ENCODE measurements at regions not wholly inside any gene's neighbourhood (a gene's known extent, or its start where the extent isn't known, plus 50 kb on each side); places are given as distances from the start of the nearest gene placed in this dataset.

- H3K9me3 ChIP-seq: peaks cover 3% of the 10 kb centered on the region
- H3K36me3 ChIP-seq (ENCODE audit: control insufficient read depth in 2 of 2, extremely low read depth in 1 of 2, insufficient read depth in 1 of 2, low read length in 1 of 2): no peaks in the 10 kb centered on the region
- Mint-ChIP-seq H3K4me1 (no peaks in the 10 kb centered on the region), H3K36me3 (no peaks in the 10 kb centered on the region), H3K27me3 (no peaks in the 10 kb centered on the region), H3K4me3 (no peak overlapping the region), H3K27ac (no peak overlapping the region), H3K9me3 (peaks cover 15 to 27% (median 19%) of the 10 kb centered on the region in 3 donors)
- DNase-seq (no peak), ATAC-seq (replicated peaks in 1 of 4) (no peak)
- no peak overlapping the region for H3K27ac ChIP-seq (ENCODE audit: low read length)
- no CpG with 5 or more reads among the region's 3 CpGs for WGBS (ENCODE audit: insufficient coverage)
- no peaks in the 10 kb centered on the region for H3K27me3 ChIP-seq (replicated peaks in 1 of 2; ENCODE audit: control insufficient read depth in 2 of 2, extremely low read depth in 1 of 2, insufficient read depth in 2 of 2, low read length in 1 of 2)
- CTCF ChIA-PET: no interaction called here
- H3K4me3 ChIP-seq (ENCODE audit: control insufficient read depth in 1 of 2, extremely low read depth in 1 of 2, low read length in 1 of 2): no peak overlapping the region
- H3K4me1 ChIP-seq (ENCODE audit: control insufficient read depth in 1 of 2, extremely low read depth in 1 of 2, insufficient read depth in 2 of 2, low read length in 2 of 2): no peaks in the 10 kb centered on the region
- POLR2A ChIA-PET: no interaction called here
Measured at GRCh38 chr2:51881673-51882072, 849.7 kb upstream of the NRXN1 start.

GRCh38 chr2:51880153-51880552 lies 848.2 kb upstream of the NRXN1 start:
- Mint-ChIP-seq H3K4me3 (no peak overlapping the region), H3K27me3 (no peaks in the 10 kb centered on the region), H3K27ac (no peak overlapping the region), H3K36me3 (no peaks in the 10 kb centered on the region), H3K9me3 (peaks cover 13 to 22% (median 21%) of the 10 kb centered on the region in 3 donors), H3K4me1 (no peaks in the 10 kb centered on the region)
- ATAC-seq (replicated peaks in 1 of 4) (no peak), DNase-seq (no peak)
- ChIA-PET POLR2A (no interaction called here), CTCF (no interaction called here)
- H3K9me3 ChIP-seq: peaks cover 3% of the 10 kb centered on the region
- H3K4me3 ChIP-seq (ENCODE audit: control insufficient read depth in 1 of 2, extremely low read depth in 1 of 2, low read length in 1 of 2): no peak overlapping the region
- WGBS (ENCODE audit: insufficient coverage): no CpG with 5 or more reads among the region's 1 CpG
- no peaks in the 10 kb centered on the region for H3K27me3 ChIP-seq (replicated peaks in 1 of 2; ENCODE audit: control insufficient read depth in 2 of 2, extremely low read depth in 1 of 2, insufficient read depth in 2 of 2, low read length in 1 of 2)
- no peak overlapping the region for H3K27ac ChIP-seq (ENCODE audit: low read length)
- no peaks in the 10 kb centered on the region for H3K4me1 ChIP-seq (ENCODE audit: control insufficient read depth in 1 of 2, extremely low read depth in 1 of 2, insufficient read depth in 2 of 2, low read length in 2 of 2)
- no peaks in the 10 kb centered on the region for H3K36me3 ChIP-seq (ENCODE audit: control insufficient read depth in 2 of 2, extremely low read depth in 1 of 2, insufficient read depth in 1 of 2, low read length in 1 of 2)

- Histone ChIP-seq H3K36me3 (ENCODE audit: control insufficient read depth in 2 of 2, extremely low read depth in 1 of 2, insufficient read depth in 1 of 2, low read length in 1 of 2) (no peaks in the 10 kb centered on the region), H3K4me1 (ENCODE audit: control insufficient read depth in 1 of 2, extremely low read depth in 1 of 2, insufficient read depth in 2 of 2, low read length in 2 of 2) (no peaks in the 10 kb centered on the region), H3K9me3 (peaks cover 2% of the 10 kb centered on the region), H3K4me3 (ENCODE audit: control insufficient read depth in 1 of 2, extremely low read depth in 1 of 2, low read length in 1 of 2) (no peak overlapping the region), H3K27me3 (replicated peaks in 1 of 2; ENCODE audit: control insufficient read depth in 2 of 2, extremely low read depth in 1 of 2, insufficient read depth in 2 of 2, low read length in 1 of 2) (no peaks in the 10 kb centered on the region), H3K27ac (ENCODE audit: low read length) (no peak overlapping the region)
- H3K9me3 Mint-ChIP-seq: peaks cover 0 to 35% (median 20%) of the 10 kb centered on the region in 3 donors
- no peak for ATAC-seq (replicated peaks in 1 of 4)
- no peaks in the 10 kb centered on the region for H3K27me3 Mint-ChIP-seq
- CTCF ChIA-PET: no interaction called here
- POLR2A ChIA-PET: no interaction called here
- no peak overlapping the region for H3K27ac Mint-ChIP-seq
- no peaks in the 10 kb centered on the region for H3K36me3 Mint-ChIP-seq
- WGBS (ENCODE audit: insufficient coverage): no CpG with 5 or more reads among the region's 2 CpGs
- H3K4me3 Mint-ChIP-seq: no peak overlapping the region
- DNase-seq: no peak
- H3K4me1 Mint-ChIP-seq: no peaks in the 10 kb centered on the region
Measured at GRCh38 chr2:51866361-51866760, 834.4 kb upstream of the NRXN1 start.

DNA sequence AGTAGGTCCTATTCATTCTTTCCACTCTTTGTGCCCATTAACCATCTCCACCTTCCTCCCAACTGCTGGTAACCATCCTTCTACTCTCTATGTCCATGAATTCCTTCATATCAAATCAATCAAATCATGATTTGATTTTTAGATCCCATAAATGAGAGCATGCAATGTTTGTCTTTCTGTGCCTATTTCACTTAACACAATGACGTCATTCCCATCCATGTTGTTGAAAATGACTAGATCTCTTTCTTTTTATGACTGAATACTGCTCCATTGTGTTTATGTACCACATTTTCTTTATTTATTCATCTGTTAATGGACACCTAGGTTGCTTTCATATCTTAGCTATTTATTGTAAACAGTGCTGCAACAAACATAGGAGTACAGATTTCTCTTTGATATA lies 827.3 kb upstream of the NRXN1 start:
- no peak overlapping the region for H3K27ac Mint-ChIP-seq
- ATAC-seq (replicated peaks in 1 of 4): no peak
- no peaks in the 10 kb centered on the region for H3K27me3 ChIP-seq (replicated peaks in 1 of 2; ENCODE audit: control insufficient read depth in 2 of 2, extremely low read depth in 1 of 2, insufficient read depth in 2 of 2, low read length in 1 of 2)
- H3K36me3 Mint-ChIP-seq: no peaks in the 10 kb centered on the region
- no peak overlapping the region for H3K27ac ChIP-seq (ENCODE audit: low read length)
- DNase-seq: no peak
- no CpG with 5 or more reads among the region's 1 CpG for WGBS (ENCODE audit: insufficient coverage)
- H3K36me3 ChIP-seq (ENCODE audit: control insufficient read depth in 2 of 2, extremely low read depth in 1 of 2, insufficient read depth in 1 of 2, low read length in 1 of 2): no peaks in the 10 kb centered on the region
- no peaks in the 10 kb centered on the region for H3K4me1 Mint-ChIP-seq
- ChIA-PET CTCF (no interaction called here), POLR2A (no interaction called here)
- peaks cover 10 to 25% (median 13%) of the 10 kb centered on the region in 3 donors for H3K9me3 Mint-ChIP-seq
- H3K9me3 ChIP-seq: no peaks in the 10 kb centered on the region
- no peaks in the 10 kb centered on the region for H3K27me3 Mint-ChIP-seq
- H3K4me3 Mint-ChIP-seq: no peak overlapping the region
- H3K4me1 ChIP-seq (ENCODE audit: control insufficient read depth in 1 of 2, extremely low read depth in 1 of 2, insufficient read depth in 2 of 2, low read length in 2 of 2): no peaks in the 10 kb centered on the region
- H3K4me3 ChIP-seq (ENCODE audit: control insufficient read depth in 1 of 2, extremely low read depth in 1 of 2, low read length in 1 of 2): no peak overlapping the region

DNA sequence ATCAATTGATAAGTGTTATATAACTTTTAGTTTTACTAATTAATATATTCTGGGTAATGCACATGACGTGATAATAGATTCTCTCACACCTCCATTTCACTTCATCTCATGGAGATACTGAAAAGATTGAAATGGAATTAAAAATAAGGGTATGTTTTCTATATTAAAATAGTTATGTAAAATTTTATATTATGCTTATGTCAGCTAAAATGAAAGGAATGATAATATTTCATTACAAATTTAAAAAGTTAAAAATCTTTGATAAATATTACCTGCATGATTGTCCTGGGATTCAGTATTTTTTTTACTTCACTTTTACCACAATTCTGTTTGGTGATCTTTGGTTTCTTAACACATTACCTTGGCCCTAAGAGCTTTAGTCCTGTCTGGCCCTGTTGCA lies 823.8 kb upstream of the NRXN1 start:
- Mint-ChIP-seq H3K4me1 (no peaks in the 10 kb centered on the region), H3K27me3 (no peaks in the 10 kb centered on the region), H3K4me3 (no peak overlapping the region), H3K36me3 (no peaks in the 10 kb centered on the region), H3K9me3 (peaks cover 10 to 12% (median 11%) of the 10 kb centered on the region in 3 donors), H3K27ac (no peak overlapping the region)
- no peaks in the 10 kb centered on the region for H3K9me3 ChIP-seq
- POLR2A ChIA-PET: interaction anchor here in 1 of 2 donors (0.6 kb wide), 1 partner anchor 29 kb away, joined by 3 read pairs; no protein-coding TSS in a partner anchor
- H3K4me3 ChIP-seq (ENCODE audit: control insufficient read depth in 1 of 2, extremely low read depth in 1 of 2, low read length in 1 of 2): no peak overlapping the region
- no peak for ATAC-seq (replicated peaks in 1 of 4)
- CTCF ChIA-PET: no interaction called here
- no peak overlapping the region for H3K27ac ChIP-seq (ENCODE audit: low read length)
- DNase-seq: no peak
- WGBS (ENCODE audit: insufficient coverage): no CpG with 5 or more reads among the region's 1 CpG
- H3K4me1 ChIP-seq (ENCODE audit: control insufficient read depth in 1 of 2, extremely low read depth in 1 of 2, insufficient read depth in 2 of 2, low read length in 2 of 2): no peaks in the 10 kb centered on the region
- no peaks in the 10 kb centered on the region for H3K27me3 ChIP-seq (replicated peaks in 1 of 2; ENCODE audit: control insufficient read depth in 2 of 2, extremely low read depth in 1 of 2, insufficient read depth in 2 of 2, low read length in 1 of 2)
- no peaks in the 10 kb centered on the region for H3K36me3 ChIP-seq (ENCODE audit: control insufficient read depth in 2 of 2, extremely low read depth in 1 of 2, insufficient read depth in 1 of 2, low read length in 1 of 2)

GRCh38 chr2:51846796-51847195 lies 814.9 kb upstream of the NRXN1 start:
- Histone ChIP-seq H3K27me3 (replicated peaks in 1 of 2; ENCODE audit: control insufficient read depth in 2 of 2, extremely low read depth in 1 of 2, insufficient read depth in 2 of 2, low read length in 1 of 2) (no peaks in the 10 kb centered on the region), H3K27ac (ENCODE audit: low read length) (no peak overlapping the region), H3K9me3 (no peaks in the 10 kb centered on the region), H3K4me1 (ENCODE audit: control insufficient read depth in 1 of 2, extremely low read depth in 1 of 2, insufficient read depth in 2 of 2, low read length in 2 of 2) (no peaks in the 10 kb centered on the region), H3K36me3 (ENCODE audit: control insufficient read depth in 2 of 2, extremely low read depth in 1 of 2, insufficient read depth in 1 of 2, low read length in 1 of 2) (no peaks in the 10 kb centered on the region), H3K4me3 (ENCODE audit: control insufficient read depth in 1 of 2, extremely low read depth in 1 of 2, low read length in 1 of 2) (no peak overlapping the region)
- Mint-ChIP-seq H3K27me3 (no peaks in the 10 kb centered on the region), H3K36me3 (no peaks in the 10 kb centered on the region), H3K27ac (no peak overlapping the region), H3K4me3 (no peak overlapping the region), H3K4me1 (no peaks in the 10 kb centered on the region), H3K9me3 (peaks cover 16 to 34% (median 22%) of the 10 kb centered on the region in 3 donors)
- ChIA-PET POLR2A (no interaction called here), CTCF (no interaction called here)
- ATAC-seq (replicated peaks in 1 of 4) (no peak), DNase-seq (no peak)

DNA sequence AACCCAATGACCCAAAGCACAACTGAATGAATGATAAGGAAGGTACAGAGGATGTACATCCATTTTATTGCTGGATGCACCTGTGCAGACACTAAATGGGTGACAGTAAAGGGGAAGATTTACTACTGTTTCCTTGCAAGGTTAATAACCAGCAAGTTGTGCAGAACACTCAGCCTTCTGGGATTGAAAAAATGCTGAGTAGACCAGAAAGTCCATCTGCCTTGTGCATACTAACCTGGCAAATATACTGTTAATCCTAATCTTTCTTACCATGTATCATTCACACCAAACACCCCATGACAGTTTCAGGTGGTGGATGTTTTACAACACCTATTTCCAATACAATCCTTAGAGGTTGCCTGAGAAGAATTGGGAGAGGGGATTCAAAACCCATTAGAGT lies 814.1 kb upstream of the NRXN1 start:
- DNase-seq (no peak), ATAC-seq (replicated peaks in 1 of 4) (no peak)
- H3K4me1 ChIP-seq (ENCODE audit: control insufficient read depth in 1 of 2, extremely low read depth in 1 of 2, insufficient read depth in 2 of 2, low read length in 2 of 2): no peaks in the 10 kb centered on the region
- peaks cover 21 to 40% (median 22%) of the 10 kb centered on the region in 3 donors for H3K9me3 Mint-ChIP-seq
- H3K4me3 ChIP-seq (ENCODE audit: control insufficient read depth in 1 of 2, extremely low read depth in 1 of 2, low read length in 1 of 2): no peak overlapping the region
- H3K27me3 ChIP-seq (replicated peaks in 1 of 2; ENCODE audit: control insufficient read depth in 2 of 2, extremely low read depth in 1 of 2, insufficient read depth in 2 of 2, low read length in 1 of 2): no peaks in the 10 kb centered on the region
- POLR2A ChIA-PET: no interaction called here
- H3K4me3 Mint-ChIP-seq: no peak overlapping the region
- H3K36me3 ChIP-seq (ENCODE audit: control insufficient read depth in 2 of 2, extremely low read depth in 1 of 2, insufficient read depth in 1 of 2, low read length in 1 of 2): no peaks in the 10 kb centered on the region
- CTCF ChIA-PET: no interaction called here
- no peak overlapping the region for H3K27ac ChIP-seq (ENCODE audit: low read length)
- no peak overlapping the region for H3K27ac Mint-ChIP-seq
- H3K27me3 Mint-ChIP-seq: no peaks in the 10 kb centered on the region
- no peaks in the 10 kb centered on the region for H3K9me3 ChIP-seq
- H3K36me3 Mint-ChIP-seq: no peaks in the 10 kb centered on the region
- H3K4me1 Mint-ChIP-seq: no peaks in the 10 kb centered on the region
